SW480 (cell line): ENCODE measurements at regions not wholly inside any gene's neighbourhood (a gene's known extent, or its start where the extent isn't known, plus 50 kb on each side); places are given as distances from the start of the nearest gene placed in this dataset.
A peak's percentile ranks its signal among the peaks of the same experiment; 100 is the strongest.

Experiments used
- DNase-seq: peaks from one replicate; pipeline ENCODE4 v3.0.0-alpha.2; 2016; ENCODE audit warnings: low spot score

- no peak for DNase-seq
Measured at GRCh38 chr3:17945018-17945798, 202.8 kb upstream of the TBC1D5 start.

DNA sequence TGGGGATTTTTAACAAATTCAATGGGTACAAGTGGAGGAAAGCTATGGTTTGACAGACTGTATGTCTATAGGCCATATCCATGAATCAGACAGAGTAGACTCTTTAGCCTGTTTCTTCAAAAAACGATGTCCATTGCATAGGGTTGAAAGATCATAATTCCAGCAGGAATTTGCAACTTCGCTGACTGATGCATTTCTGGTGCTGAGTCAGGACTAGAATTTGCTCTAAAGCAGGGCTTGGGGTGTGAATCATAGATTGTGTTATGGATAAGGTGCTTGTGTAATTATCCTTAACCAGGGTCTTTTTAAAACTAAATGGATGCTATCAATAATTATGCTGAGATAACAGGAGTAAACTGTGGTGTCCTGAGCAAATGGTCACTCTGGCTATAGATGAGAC, 200.4 kb upstream of the TBC1D5 start:
- no peak for DNase-seq

- DNase-seq: no peak
Measured at GRCh38 chr3:17941766-17942165, 199.3 kb upstream of the TBC1D5 start.

GRCh38 chr3:17941152-17941551, 198.7 kb upstream of the TBC1D5 start:
- DNase-seq: no peak

- no peak for DNase-seq
Measured at GRCh38 chr3:17939157-17939556, 196.7 kb upstream of the TBC1D5 start.

- DNase-seq: no peak
Measured at GRCh38 chr3:17938313-17938712, 195.9 kb upstream of the TBC1D5 start.

GRCh38 chr3:17936736-17937480, 194.5 kb upstream of the TBC1D5 start:
- DNase-seq: no peak

DNA sequence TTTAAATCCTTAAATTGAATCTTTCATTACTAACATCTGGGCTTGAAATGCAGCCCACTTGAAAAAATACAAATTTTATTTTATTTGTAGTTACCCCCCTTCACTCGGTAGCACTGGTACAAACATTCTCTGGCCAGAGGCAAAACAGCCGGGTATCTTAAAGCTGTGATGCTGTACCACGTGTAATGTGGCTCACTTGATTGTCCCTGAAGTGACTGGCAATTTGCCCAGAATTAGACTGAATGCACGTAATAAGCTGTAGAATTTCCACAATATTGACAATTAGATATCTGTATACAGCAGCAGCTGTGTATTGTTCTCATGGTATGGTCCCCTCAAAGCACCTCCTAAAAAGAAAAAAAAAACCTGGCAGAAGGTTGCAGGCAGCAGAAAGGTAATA, 192.8 kb upstream of the TBC1D5 start:
- DNase-seq: no peak

- no peak for DNase-seq
Measured at GRCh38 chr3:17932136-17932771, 189.8 kb upstream of the TBC1D5 start.

GRCh38 chr3:17931131-17931530, 188.7 kb upstream of the TBC1D5 start:
- DNase-seq: no peak

DNA sequence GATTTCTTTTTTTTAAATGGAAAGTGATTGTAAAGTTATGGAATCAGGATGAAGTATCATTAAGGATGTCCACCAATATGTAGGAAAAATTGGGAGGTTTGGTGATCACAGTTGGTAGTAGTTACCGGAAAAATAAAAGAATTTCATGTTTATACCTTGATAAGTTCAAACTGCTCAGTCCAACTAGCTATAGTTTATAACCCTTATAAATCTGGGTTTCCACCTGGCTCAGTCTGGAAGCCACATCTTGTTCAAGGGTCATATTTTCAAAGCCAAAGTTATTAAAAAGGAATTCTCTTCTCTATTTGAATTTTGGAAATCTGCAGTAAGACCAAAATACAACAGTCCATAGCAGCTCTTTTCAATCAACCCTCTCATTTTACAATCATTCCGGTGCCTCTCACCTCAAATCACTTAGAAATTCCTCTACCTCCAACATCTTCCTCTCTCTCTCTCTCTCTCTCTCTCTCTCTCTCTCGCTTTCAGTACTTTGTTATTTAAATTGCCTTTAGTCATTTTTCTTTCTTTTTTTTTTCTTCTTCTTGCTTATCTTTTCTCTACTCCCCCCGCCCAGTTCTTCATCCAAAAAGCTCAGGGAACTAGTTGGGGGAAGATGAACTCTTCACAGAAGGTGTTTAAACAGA, 186.2 kb upstream of the TBC1D5 start:
- no peak for DNase-seq

DNA sequence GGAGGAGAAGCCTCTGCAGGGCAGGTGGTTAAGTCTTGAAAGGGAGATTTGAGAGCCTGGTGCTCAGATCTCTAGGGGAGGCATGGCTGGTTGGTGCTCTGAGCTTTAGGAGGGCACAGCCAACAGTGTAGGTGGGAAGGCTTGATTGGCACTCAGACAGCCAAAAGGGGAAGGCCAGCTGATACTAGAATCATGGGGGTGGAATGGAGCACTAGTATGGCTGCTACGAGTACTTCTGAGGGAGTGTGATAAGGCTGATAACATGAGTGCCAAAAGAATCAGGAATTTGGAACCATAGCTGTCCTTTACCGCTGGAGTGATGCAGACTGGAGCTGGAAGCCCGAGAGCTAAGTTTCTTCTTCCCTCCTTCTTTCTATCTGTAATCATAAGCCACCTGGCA, 184.6 kb upstream of the TBC1D5 start:
- DNase-seq: no peak

GRCh38 chr3:17915341-17915740, 172.9 kb upstream of the TBC1D5 start:
- peak; percentile 29 for DNase-seq

GRCh38 chr3:17913359-17913758, 170.9 kb upstream of the TBC1D5 start:
- no peak for DNase-seq

GRCh38 chr3:17911986-17912760, 169.7 kb upstream of the TBC1D5 start:
- DNase-seq: no peak

- no peak for DNase-seq
Measured at GRCh38 chr3:17910922-17911321, 168.5 kb upstream of the TBC1D5 start.

DNA sequence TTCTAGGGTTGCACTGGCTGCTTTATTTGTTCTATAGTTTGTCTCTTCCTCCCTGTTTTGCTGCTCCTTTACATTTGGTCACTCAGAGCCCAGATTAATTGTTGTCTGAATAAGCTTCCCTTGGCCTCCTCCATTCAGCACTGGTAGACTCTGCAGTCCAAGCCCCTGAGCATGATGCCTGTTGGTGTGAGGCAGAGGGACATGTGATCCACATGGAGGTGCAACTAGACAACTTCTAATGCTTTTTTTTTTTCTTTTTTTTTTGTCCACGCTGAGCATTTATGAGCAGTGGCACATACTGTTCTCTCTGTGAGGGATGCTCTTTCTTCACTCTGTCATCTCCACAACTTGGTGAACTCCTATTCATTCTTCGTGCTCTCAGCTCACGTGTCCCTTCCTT, 167.3 kb upstream of the TBC1D5 start:
- no peak for DNase-seq

GRCh38 chr3:17908399-17909191, 166.2 kb upstream of the TBC1D5 start:
- DNase-seq: no peak

DNA sequence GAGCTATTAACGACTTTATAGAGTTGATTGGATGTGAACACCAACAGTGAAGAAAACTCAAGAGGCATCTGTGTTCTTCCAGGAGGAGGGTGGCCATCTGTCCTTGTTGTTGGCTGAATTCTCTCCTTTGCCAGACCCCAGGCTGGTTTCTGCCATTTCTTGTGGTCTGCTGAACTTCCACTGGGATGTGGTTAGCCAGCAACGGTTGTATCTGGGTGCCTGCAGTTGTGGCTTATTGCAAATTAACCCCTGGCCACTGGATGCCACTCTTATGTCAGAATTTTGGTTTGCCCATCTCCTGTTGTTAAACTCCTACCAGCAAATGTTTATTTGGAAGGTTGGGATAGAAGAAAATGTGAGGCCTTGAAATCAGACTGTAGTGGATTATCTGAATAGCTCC, 163.6 kb upstream of the TBC1D5 start:
- DNase-seq: peak; percentile 15

DNA sequence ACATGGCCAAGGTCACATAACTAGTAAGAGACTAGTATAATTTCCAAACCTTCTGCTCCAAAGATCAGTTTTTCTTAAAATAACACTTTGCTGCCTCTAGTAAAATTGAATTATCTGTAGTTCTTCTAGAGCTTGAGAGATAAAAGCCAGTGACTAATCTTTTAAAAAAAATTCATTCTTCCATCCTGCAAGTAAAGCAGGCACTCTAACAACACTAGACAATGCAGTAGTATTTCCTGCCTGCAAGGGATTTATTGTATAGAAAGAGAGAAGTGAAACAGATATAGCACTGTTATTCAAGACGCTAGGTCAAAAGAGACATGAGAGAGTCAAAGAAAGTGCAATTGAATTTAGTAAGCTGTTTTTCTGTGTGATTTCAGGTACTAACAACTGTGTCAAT, 159.5 kb upstream of the TBC1D5 start:
- no peak for DNase-seq
